Ascending aorta (tissue), 2 donors: ENCODE measurements at regions not wholly inside any gene's neighbourhood (a gene's known extent, or its start where the extent isn't known, plus 50 kb on each side); places are given as distances from the start of the nearest gene placed in this dataset.

Source experiments
- DNase-seq, 2 donors: peaks; one replicate each; pipeline ENCODE4 v3.0.0-alpha.2; 2019; ENCODE audit warnings: low spot score in 2 of 2
- H3K27ac ChIP-seq, 2 donors: fragments of 200-600 bp; sonication (generic); one replicate each; pipeline ENCODE4 v1.5.1; 2016 to 2017; ENCODE audit warnings: mild to moderate bottlenecking in 1 of 2
- H3K27me3 ChIP-seq: fragments of 200-600 bp; sonication (generic); one replicate; pipeline ENCODE4 v1.5.1; 2017
- H3K36me3 ChIP-seq, 2 donors: fragments of 200-600 bp; sonication (generic); one replicate each; pipeline ENCODE4 v1.5.1; 2016
- H3K4me1 ChIP-seq, 2 donors: fragments of 200-600 bp; sonication (generic); one replicate each; pipeline ENCODE4 v1.5.1; 2016 to 2017; ENCODE audit warnings: mild to moderate bottlenecking in 1 of 2
- H3K4me3 ChIP-seq, 2 donors: fragments of 200-600 bp; sonication (generic); one replicate each; pipeline ENCODE4 v1.5.1; 2016 to 2017; ENCODE audit warnings: mild to moderate bottlenecking in 1 of 2
- H3K9me3 ChIP-seq, 2 donors: fragments of 200-600 bp; sonication (generic); one replicate each; pipeline ENCODE4 v1.5.1; 2016
- CTCF ChIP-seq, 3 experiments: fragments of 200-600 bp in 2 of 3; fragments of 450-650 bp in 1 of 3; sonication (generic) in 2 of 3; IDR thresholded peaks; one replicate each; pipeline ENCODE4 v1.5.1; 2016 to 2019; ENCODE audit warnings: antibody characterized with exemption in 3 of 3, mild to moderate bottlenecking in 1 of 3, moderate library complexity in 1 of 3
- intact Hi-C: fragments of 100-400 bp; cut with DNase I; formaldehyde crosslinking; loops from one replicate; pipeline ENCODE4 v1.15.1; 2023

- Histone ChIP-seq H3K27me3 (no peaks in the 10 kb centered on the region), H3K4me3 (no peak overlapping the region), H3K36me3 (no peaks in the 10 kb centered on the region), H3K27ac (no peak overlapping the region), H3K4me1 (no peaks in the 10 kb centered on the region), H3K9me3 (no peaks in the 10 kb centered on the region)
- TF ChIP-seq CTCF (IDR thresholded peaks at IDR 0.05) = no peak
- intact Hi-C loops = no loop called here
- no peak for DNase-seq
Observed at GRCh38 chr7:47711776-47712175, 129.9 kb upstream of the TNS3 start.

GRCh38 chr7:47710201-47710935 lies 128.5 kb upstream of the TNS3 start:
- no peak overlapping the region for H3K27ac ChIP-seq
- TF ChIP-seq CTCF (IDR thresholded peaks at IDR 0.05) = no peak
- intact Hi-C loops = no loop called here

GRCh38 chr7:47709451-47709850 lies 127.5 kb upstream of the TNS3 start:
- Histone ChIP-seq H3K4me1 (no peaks in the 10 kb centered on the region), H3K4me3 (no peak overlapping the region), H3K9me3 (no peaks in the 10 kb centered on the region), H3K36me3 (no peaks in the 10 kb centered on the region), H3K27ac (no peak overlapping the region), H3K27me3 (no peaks in the 10 kb centered on the region)
- no peak for DNase-seq
- no peak for TF ChIP-seq CTCF (IDR thresholded peaks at IDR 0.05)
- intact Hi-C loops = no loop called here

More at GRCh38 chr7:47710201-47710935, 128.5 kb upstream of the TNS3 start:
- Histone ChIP-seq H3K27me3 (no peaks in the 10 kb centered on the region), H3K4me1 (no peaks in the 10 kb centered on the region), H3K4me3 (no peak overlapping the region), H3K9me3 (no peaks in the 10 kb centered on the region), H3K36me3 (no peaks in the 10 kb centered on the region)
- no peak for DNase-seq

- Histone ChIP-seq H3K9me3 (no peaks in the 10 kb centered on the region), H3K36me3 (no peaks in the 10 kb centered on the region), H3K27ac (no peak overlapping the region), H3K4me1 (no peaks in the 10 kb centered on the region), H3K4me3 (no peak overlapping the region), H3K27me3 (no peaks in the 10 kb centered on the region)
- no peak for DNase-seq
- intact Hi-C loops = no loop called here
- no peak for TF ChIP-seq CTCF (IDR thresholded peaks at IDR 0.05)
Observed at GRCh38 chr7:47709051-47709450, 127.1 kb upstream of the TNS3 start.

- intact Hi-C loops = no loop called here
- TF ChIP-seq CTCF (IDR thresholded peaks at IDR 0.05) = no peak
- Histone ChIP-seq H3K27me3 (no peaks in the 10 kb centered on the region), H3K27ac (no peak overlapping the region), H3K4me1 (no peaks in the 10 kb centered on the region), H3K9me3 (no peaks in the 10 kb centered on the region), H3K36me3 (no peaks in the 10 kb centered on the region), H3K4me3 (no peak overlapping the region)
- DNase-seq = no peak
Observed at GRCh38 chr7:47707583-47707982, 125.7 kb upstream of the TNS3 start.

- TF ChIP-seq CTCF (IDR thresholded peaks at IDR 0.05) = no peak
- H3K27ac ChIP-seq = no peak overlapping the region
- H3K9me3 ChIP-seq = no peaks in the 10 kb centered on the region
- no peaks in the 10 kb centered on the region for H3K36me3 ChIP-seq
- no peak for DNase-seq
- no peaks in the 10 kb centered on the region for H3K4me1 ChIP-seq
- H3K27me3 ChIP-seq = no peaks in the 10 kb centered on the region
- H3K4me3 ChIP-seq = no peak overlapping the region
- intact Hi-C loops = no loop called here
Observed at GRCh38 chr7:47704936-47705335, 123.0 kb upstream of the TNS3 start.
